ACHN (cell line): ENCODE measurements at regions not wholly inside any gene's neighbourhood (a gene's known extent, or its start where the extent isn't known, plus 50 kb on each side); places are given as distances from the start of the nearest gene placed in this dataset.
"Not testable (repeated sequence)": the region's sequence is repeated elsewhere in the genome, so short reads cannot be mapped to it uniquely, and the experiment has no call there.

ENCODE experiments used
- DNase-seq: peaks from one replicate; pipeline ENCODE4 v3.0.0-alpha.2; 2015
- in situ Hi-C: cut with HindIII; loops from 2 replicates; pipeline ENCODE4 v1.10.0; 2017; ENCODE audit warnings: low sequenced_read_pairs, low pct_ligation_motif_present, low pct_unique_long_range_greater_than_20kb

DNA sequence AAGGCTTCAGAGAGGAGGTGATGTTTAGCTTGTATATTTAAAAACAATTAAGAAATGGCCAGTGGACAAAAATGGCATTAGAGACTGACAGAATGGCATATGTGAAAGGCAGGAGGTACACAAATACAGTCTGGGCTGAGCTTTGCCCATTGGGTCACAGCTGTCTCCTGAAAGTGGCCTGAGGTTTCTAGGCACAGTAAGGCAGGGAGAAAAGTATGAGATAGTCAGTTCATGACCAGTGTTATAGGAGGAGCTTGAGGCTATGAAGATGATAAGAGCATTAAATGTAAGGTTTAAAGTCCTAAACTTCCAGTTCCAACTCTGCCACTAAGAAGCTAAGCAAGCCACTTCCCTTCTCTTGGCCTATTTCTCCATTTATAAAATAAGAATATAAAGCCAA is 111.2 kb upstream of the SETMAR start:
- no peak for DNase-seq
- in situ Hi-C loops: no loop called here

DNA sequence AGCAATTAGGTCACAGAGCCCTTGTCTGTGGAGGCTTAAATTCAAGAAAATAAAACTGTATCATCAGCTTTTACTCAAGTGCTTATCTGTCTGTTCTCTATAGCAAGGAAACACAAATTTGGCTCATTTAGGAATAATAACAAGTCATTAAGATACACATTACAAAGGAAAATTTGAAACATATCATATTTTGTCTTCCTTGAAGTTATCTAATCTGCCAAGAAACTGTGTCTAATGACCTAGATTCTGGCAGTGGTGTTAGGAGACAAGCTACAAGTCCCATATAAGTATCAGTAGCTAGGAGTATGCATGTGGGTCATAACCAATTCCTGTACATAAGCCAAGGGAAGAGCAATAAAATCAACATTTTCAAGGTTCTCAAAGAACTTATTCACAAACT is 108.2 kb upstream of the SETMAR start:
- DNase-seq: no peak
- in situ Hi-C loops: no loop called here

GRCh38 chr3:4196506-4197147 is 106.5 kb upstream of the SETMAR start:
- no peak for DNase-seq
- in situ Hi-C loops: no loop called here

DNA sequence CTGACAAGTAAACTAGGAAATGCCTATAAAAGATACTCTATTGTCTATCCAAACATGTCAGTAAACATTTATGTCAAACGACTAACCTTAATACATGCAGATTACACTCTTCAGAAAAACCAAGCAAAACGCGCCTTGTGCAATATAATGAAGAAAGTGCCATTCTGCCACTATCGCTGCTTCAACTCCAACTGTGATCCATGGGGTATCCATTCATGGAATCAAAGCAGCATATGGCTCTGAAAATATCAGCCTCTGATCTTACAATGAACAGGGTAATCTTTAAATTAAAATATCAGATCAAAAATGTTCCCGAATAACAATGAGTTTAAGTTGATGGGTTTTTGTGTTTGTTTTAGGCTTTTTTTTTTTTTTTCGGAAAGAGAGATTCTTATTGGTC is 105.5 kb upstream of the SETMAR start:
- in situ Hi-C loops: no loop called here
- DNase-seq: no peak

DNA sequence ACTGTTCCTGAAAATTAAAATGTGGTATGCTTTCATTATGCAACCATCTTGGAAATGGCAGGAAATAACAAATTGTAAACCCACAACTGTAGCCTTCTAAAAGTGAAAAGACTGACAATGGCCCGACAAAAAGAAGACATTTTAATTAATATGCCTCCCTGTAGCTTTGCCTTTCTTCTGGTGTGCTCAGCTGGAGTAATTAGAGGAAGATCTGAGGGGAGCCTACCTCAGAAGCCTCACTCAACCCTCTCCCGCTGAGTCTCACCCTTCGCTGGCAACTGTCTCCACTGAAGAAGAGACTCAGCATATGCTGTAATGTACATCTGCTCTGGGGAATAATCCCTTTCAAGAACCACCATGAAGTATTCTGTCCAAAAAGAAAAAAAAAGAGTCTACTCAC is 104.7 kb upstream of the SETMAR start:
- in situ Hi-C loops: no loop called here
- DNase-seq: no peak

DNA sequence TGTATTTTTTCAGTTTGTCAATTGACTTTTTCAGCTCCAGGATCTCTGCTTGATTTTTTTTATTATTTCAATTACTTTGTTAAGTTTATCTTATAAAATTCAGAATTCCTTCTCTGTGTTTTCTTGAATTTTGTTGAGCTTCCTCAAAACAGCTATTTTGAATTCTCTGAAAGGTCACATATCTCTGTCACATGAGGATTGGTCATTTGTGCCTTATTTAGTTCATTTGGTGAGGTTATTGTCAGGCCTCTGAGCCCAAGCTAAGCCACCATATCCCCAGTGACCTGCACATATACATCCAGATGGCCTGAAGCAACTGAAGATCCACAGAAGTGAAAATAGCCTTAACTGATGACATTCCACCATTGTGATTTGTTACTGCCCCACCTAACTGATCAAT is 98.4 kb upstream of the SETMAR start:
- in situ Hi-C loops: not testable (repeated sequence)

DNA sequence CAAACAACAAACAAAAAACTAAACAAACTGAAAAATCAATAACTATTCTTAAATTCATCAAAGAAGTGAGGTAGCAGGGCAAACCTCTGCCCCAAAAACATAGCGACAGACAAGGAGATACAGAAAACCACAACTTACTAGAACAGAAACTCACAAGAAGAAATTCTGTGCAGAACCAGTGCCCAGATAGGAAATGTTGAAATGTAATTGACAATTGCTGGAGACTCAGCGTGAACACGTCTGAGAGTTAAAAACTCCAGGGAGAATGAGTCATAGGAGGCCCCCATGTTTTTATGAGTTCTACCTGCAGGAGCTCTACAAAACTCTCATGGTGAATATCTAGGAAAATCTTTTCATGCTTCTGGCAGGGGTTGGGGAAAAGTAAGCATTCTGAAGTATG is 95.5 kb upstream of the SETMAR start:
- in situ Hi-C loops: no loop called here

More for the DNA sequence above, 98.4 kb upstream of the SETMAR start:
- DNase-seq: not testable (repeated sequence)

DNA sequence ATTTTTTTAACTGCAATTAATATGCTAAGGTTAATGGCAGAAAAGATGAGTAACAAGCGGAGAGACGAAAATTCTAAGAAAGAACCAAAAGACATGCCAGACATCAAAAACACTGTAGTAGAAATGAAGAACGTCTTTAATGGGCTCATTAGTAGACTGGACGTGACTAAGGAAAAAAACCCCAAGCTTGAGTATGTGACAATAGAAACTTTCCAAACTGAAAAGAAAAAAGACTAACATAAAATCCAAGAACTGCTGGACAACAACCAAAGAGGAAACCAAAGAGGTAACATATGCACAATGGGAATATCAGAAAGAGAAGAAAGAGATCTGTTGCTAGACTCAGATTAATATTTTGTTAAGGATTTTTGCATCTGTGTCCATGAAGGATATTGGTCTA is 94.6 kb upstream of the SETMAR start:
- DNase-seq: no peak
- in situ Hi-C loops: no loop called here

More for the DNA sequence above, 95.5 kb upstream of the SETMAR start:
- DNase-seq: no peak

DNA sequence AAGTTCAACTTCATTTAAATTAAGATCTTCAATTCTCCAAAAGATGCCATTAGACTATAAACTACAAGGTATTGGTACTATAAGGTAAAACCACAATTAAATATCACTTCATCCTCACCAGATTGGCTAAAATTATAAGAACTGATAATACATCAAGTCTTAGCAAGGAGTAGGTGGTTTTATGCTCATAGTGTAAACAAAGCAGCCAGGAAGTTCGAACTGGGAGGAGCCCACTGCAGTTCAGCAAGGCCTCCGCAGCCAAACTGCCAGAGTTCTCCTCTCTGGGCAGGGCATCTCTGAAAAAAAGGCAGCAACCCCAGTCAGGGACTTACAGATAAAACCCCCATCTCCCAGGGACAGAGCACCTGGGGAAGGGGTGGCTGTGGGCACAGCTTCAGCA is 91.6 kb upstream of the SETMAR start:
- in situ Hi-C loops: no loop called here
- DNase-seq: no peak

DNA sequence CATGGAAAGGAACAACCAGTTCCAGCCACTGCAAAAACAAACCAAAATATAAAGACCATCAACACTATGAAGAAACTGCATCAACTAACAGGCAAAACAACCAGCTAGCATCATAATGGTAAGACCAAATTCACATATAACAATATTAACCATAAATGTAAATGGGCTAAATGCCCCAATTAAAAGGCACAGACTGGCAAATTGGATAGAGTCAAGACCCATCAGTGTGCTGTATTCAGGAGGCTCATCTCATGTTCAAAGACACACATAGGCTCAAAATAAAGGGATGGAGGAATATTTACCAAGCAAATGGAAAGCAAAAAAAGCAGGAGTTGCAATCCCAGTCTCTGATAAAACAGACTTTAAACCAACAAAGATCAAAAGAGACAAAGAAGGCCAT is 89.7 kb upstream of the SETMAR start:
- in situ Hi-C loops, DNase-seq: not testable (repeated sequence)

DNA sequence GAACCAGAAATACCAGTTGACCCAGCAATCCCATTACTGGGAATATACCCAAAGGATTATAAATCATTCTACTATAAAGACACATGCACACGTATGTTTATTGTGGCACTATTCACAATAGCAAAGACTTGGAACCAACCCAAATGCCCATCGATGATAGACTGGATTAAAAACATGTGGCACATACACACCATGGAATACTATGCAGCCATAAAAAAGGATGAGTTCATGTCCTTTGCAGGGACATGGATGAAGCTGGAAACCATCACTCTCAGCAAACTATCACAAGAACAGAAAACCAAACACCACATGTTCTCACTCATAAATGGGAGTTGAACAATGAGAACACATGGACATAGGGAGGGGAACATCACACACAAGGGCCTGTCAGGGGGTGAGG is 86.2 kb upstream of the SETMAR start:
- DNase-seq, in situ Hi-C loops: not testable (repeated sequence)

DNA sequence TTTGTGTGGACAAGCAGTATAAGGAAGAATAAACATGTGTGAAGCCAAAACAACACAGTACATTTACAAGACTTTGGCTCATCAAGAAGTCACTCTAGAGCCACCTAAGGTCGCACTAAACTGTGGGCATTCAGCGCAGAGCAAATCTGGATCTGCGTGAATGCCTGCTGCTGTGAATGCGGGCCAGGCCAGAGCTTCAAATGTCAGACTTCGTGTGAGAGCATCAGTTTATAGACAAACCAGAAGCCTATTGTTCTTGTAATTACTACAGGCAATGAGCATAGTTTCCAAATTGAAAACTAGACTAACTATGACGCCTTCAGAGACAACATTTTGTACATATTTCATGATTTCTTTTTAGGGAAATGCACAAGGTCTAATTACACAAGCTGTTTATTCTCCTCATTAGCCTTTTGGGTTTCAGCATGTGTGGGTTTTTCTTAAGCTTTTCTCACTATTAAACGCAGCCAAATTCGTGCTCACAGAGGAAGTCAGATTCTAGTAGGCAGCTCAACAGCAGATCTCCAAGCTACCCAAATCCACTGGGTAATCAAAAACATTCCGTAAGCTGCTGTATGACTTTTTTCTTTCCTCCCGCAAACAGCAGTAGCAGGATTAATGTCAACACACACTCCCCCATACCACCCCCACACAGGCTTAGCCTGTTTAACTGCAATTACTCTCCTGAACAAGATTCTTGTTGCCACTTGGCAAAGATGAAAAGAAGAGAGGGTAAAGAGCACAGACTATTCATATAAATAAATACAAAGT is 84.5 kb upstream of the SETMAR start:
- no peak for DNase-seq
- in situ Hi-C loops: no loop called here

- in situ Hi-C loops: no loop called here
- no peak for DNase-seq
Observed at GRCh38 chr3:4219227-4219568, 84.0 kb upstream of the SETMAR start.

- in situ Hi-C loops: no loop called here
- no peak for DNase-seq
Observed at GRCh38 chr3:4220065-4220464, 83.1 kb upstream of the SETMAR start.

DNA sequence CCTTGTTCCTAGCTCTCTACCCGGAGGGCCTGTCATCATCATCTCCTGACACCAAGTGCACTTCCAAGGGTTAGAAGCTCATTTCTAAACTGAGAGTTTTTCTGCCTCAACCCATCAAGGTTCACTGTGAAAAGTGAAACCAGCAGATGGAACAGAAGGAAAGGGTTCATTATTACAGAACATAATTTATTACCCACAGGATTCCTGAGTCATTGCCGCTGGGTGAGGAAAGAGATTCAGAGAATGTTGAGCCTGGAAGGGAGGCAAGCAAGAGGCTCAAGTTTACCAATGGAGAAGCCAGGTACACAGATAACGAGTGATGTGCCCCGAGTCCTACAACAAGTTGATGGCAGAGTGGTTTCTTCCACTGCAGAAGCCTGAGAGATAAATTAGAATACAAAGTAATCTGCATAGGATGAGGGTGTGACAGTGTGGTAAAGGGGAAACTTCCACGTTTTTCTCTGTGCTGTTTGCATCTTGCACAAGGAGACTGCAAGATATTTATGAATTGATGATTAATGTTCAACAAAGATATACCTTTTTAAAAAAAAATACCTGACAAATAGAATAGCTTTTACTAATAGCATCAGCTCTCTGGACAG is 80.5 kb upstream of the SETMAR start:
- no peak for DNase-seq
- in situ Hi-C loops: no loop called here

- DNase-seq: no peak
- in situ Hi-C loops: no loop called here
Observed at GRCh38 chr3:4223777-4224176, 79.4 kb upstream of the SETMAR start.

GRCh38 chr3:4224331-4224730 is 78.8 kb upstream of the SETMAR start:
- in situ Hi-C loops: no loop called here
- DNase-seq: no peak

GRCh38 chr3:4225005-4225471 is 78.1 kb upstream of the SETMAR start:
- no peak for DNase-seq
- in situ Hi-C loops: no loop called here

DNA sequence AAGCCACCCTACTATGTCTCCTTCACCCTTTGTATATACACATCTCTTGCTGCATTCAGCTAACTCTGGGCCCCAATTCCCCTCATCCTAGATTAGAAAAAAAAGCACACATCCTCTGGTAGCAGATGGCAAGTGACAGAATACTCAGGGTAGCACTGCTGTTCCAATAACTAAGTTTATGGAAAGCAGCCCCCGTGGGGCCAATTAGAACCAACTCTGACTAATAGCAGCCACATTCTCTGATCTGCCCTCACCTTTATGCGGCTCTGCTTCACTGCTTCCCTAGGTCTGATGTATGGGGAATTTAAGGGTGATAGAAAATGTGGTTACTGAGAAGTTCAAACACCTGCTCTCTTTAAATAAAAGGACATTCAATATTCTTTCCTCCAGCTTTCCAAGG is 74.9 kb upstream of the SETMAR start:
- in situ Hi-C loops: no loop called here
- no peak for DNase-seq

DNA sequence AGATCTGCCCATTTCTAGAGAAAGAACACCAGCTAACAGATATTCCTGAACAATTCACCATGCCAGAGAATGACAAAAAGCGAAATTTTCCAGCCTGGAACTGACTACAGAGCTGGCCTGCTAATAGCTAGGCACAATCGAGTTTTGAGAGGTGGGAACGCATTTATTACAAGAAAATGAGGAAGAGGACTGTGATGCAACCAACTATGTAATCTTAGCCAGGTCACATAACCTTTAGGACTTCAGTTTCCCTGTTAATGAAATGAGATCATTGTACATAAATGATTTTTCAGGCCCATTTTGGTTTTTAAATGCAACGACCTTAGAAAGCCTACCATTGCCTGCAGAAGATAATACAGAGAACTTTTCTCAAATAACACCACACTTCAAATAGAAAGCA is 72.1 kb upstream of the SETMAR start:
- in situ Hi-C loops: no loop called here
- DNase-seq: no peak
